PFSK-1 (cell line): ENCODE measurements at regions not wholly inside any gene's neighbourhood (a gene's known extent, or its start where the extent isn't known, plus 50 kb on each side); places are given as distances from the start of the nearest gene placed in this dataset.

Experiments
- FOXP2 ChIP-seq: optimal IDR thresholded peaks from 2 replicates; pipeline ENCODE3; 2011; ENCODE audit warnings: borderline replicate concordance, control low read depth, inconsistent platforms; ENCODE audit not compliant: insufficient read depth; ENCODE audit errors: extremely low read length, extremely low read depth
- POLR2AphosphoS5 ChIP-seq: IDR thresholded peaks from 2 replicates; pipeline ENCODE4 v1.6.1; 2012; ENCODE audit warnings: low read depth, mild to moderate bottlenecking, control low read depth, low read length, moderate library complexity
- REST ChIP-seq, 2 experiments: IDR thresholded peaks; 2 replicates each; pipeline versions ENCODE4 v1.6.1 to v1.8.0; 2011 to 2012; ENCODE audit warnings: low read depth in 2 of 2, low read length in 2 of 2, control low read depth in 1 of 2, inconsistent platforms in 1 of 2, mild to moderate bottlenecking in 1 of 2, moderate library complexity in 1 of 2; ENCODE audit not compliant: insufficient read depth in 1 of 2
- SIN3A ChIP-seq: IDR thresholded peaks from 2 replicates; pipeline ENCODE4 v1.6.1; 2012; ENCODE audit warnings: mild to moderate bottlenecking, low read length, moderate library complexity, borderline replicate concordance; ENCODE audit not compliant: insufficient read depth
- TAF1 ChIP-seq: IDR thresholded peaks from 2 replicates; pipeline ENCODE4 v1.6.1; 2012; ENCODE audit warnings: low read length, control low read depth, borderline replicate concordance; ENCODE audit not compliant: insufficient read depth

- TF ChIP-seq REST (IDR thresholded peaks at IDR 0.05; ENCODE audit: insufficient read depth in 1 of 2, low read depth in 2 of 2, low read length in 2 of 2) (no peak), TAF1 (no peak), POLR2AphosphoS5 (no peak), FOXP2 (no peak), SIN3A (no peak)
Measured at GRCh38 chr6:15816661-15817060, 153.8 kb upstream of the DTNBP1 start.

- TF ChIP-seq POLR2AphosphoS5 (no peak), FOXP2 (no peak), TAF1 (no peak)
Measured at GRCh38 chr6:15811107-15811506, 148.3 kb upstream of the DTNBP1 start.

GRCh38 chr6:15810618-15811017, 147.8 kb upstream of the DTNBP1 start:
- TF ChIP-seq FOXP2 (no peak), POLR2AphosphoS5 (no peak), TAF1 (no peak), REST (IDR thresholded peaks at IDR 0.05; ENCODE audit: insufficient read depth in 1 of 2, low read depth in 2 of 2, low read length in 2 of 2) (no peak), SIN3A (no peak)

DNA sequence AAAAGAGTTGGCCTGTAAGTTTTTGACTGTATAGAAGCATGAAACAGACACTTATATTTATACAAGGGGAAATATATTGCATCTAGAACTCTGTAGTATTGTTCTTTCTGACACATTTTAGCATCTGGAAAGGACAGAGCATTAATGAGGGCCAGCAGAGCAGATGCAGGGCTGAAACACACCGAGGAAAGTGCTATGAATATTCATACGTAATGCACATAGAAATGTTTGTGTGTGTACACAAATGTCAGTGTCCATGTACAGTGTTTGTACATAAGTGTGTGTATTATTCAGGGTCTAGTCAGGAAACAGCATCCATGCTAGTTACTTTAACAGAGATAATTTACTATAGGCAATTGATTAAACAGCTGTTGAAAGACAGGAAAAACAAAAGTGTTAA, 146.5 kb upstream of the DTNBP1 start:
- TF ChIP-seq TAF1, result no peak
- TF ChIP-seq REST (IDR thresholded peaks at IDR 0.05; ENCODE audit: insufficient read depth in 1 of 2, low read depth in 2 of 2, low read length in 2 of 2), result no peak

DNA sequence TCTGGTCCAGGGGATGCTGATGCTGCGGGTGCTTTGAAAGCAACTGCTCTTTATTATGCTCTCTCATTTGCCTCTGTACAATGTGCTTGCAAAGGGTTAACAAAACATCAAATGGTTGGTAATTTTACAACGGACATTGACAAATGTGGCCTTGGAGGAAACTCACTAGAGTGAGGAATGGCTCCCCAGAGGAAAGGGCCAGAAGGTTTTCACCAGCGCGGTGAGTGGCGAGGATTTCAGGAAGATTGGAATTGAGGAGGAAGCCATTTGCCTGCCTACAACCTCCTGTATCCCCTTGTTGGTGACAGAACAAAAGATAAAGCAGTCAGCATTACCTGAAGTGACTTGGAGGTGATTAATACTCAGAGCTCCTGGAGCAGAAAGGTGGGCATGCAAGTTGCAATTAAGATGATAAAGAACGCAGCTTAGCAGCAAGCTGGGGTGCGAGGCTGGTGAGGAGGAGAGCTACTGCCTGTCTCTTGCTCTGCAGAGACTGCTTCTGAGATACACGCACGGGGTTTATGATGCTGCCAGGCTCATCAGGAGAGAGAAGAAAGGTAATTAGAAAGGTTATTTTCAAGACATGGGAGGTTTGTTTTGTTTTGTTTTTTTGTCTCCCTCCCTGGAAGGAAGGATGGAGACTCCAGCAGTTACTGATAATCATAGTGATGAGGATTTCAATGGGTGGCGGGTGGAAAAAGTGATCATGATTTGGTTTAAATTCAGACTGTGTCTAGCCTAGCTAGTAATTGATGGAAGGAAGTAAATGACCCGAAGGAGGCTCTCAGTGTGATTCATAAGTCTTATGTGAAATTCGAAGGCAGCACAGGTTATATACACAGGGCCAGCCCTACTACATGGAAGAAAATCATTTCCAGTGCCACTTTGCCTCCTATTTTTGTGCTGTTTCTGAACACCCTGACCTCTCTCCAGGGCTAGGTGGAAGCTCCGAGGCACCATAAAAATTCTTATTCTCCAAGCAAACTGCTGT, 141.6 kb upstream of the DTNBP1 start:
- TF ChIP-seq POLR2AphosphoS5 (no peak), FOXP2 (no peak), REST (IDR thresholded peaks at IDR 0.05; ENCODE audit: insufficient read depth in 1 of 2, low read depth in 2 of 2, low read length in 2 of 2) (no peak), SIN3A (no peak), TAF1 (no peak)
